T-helper 1 cell treated with Interleukin-12 subunit alpha and Interleukin-12 subunit beta and Interleukin-4 antibody, amounts not matched to agents 30 ng/mL and 1 ng/mL, for 36 hours (primary cell): ENCODE measurements at regions not wholly inside any gene's neighbourhood (a gene's known extent, or its start where the extent isn't known, plus 50 kb on each side); places are given as distances from the start of the nearest gene placed in this dataset.

ENCODE experiments used
- intact Hi-C: fragments of 100-400 bp; cut with micrococcal nuclease; formaldehyde crosslinking; loops from one replicate; pipeline ENCODE4 v1.15.1; 2024

- intact Hi-C loops, result no loop called here
Measured at GRCh38 chr11:15801616-15802015, 554.7 kb downstream of the SOX6 start.

GRCh38 chr11:15805726-15806125, 550.6 kb downstream of the SOX6 start:
- intact Hi-C loops, result no loop called here

- intact Hi-C loops, result no loop called here
Measured at GRCh38 chr11:15806217-15806616, 550.1 kb downstream of the SOX6 start.

- intact Hi-C loops, result no loop called here
Measured at GRCh38 chr11:15807827-15808226, 548.5 kb downstream of the SOX6 start.

- intact Hi-C loops, result no loop called here
Measured at GRCh38 chr11:15810082-15810481, 546.3 kb downstream of the SOX6 start.

- intact Hi-C loops, result no loop called here
Measured at GRCh38 chr11:15810525-15810924, 545.8 kb downstream of the SOX6 start.

- intact Hi-C loops, result no loop called here
Measured at GRCh38 chr11:15815246-15816195, 540.8 kb downstream of the SOX6 start.

- intact Hi-C loops, result no loop called here
Measured at GRCh38 chr11:15816260-15816871, 540.0 kb downstream of the SOX6 start.

- intact Hi-C loops, result no loop called here
Measured at GRCh38 chr11:15817001-15817400, 539.3 kb downstream of the SOX6 start.

- intact Hi-C loops, result no loop called here
Measured at GRCh38 chr11:15818132-15818842, 538.1 kb downstream of the SOX6 start.

GRCh38 chr11:15819679-15820286, 536.6 kb downstream of the SOX6 start:
- intact Hi-C loops, result loop anchor here (1.0 kb wide), 1 partner anchor 794 kb away; no protein-coding TSS in a partner anchor

GRCh38 chr11:15821451-15821850, 534.9 kb downstream of the SOX6 start:
- intact Hi-C loops, result no loop called here

- intact Hi-C loops, result no loop called here
Measured at GRCh38 chr11:15824060-15824459, 532.3 kb downstream of the SOX6 start.

- intact Hi-C loops, result no loop called here
Measured at GRCh38 chr11:15825976-15826650, 530.2 kb downstream of the SOX6 start.

GRCh38 chr11:15826826-15827225, 529.5 kb downstream of the SOX6 start:
- intact Hi-C loops, result no loop called here

GRCh38 chr11:15828215-15828853, 528.0 kb downstream of the SOX6 start:
- intact Hi-C loops, result no loop called here

- intact Hi-C loops, result no loop called here
Measured at GRCh38 chr11:15829312-15829711, 527.0 kb downstream of the SOX6 start.

GRCh38 chr11:15830741-15831428, 525.5 kb downstream of the SOX6 start:
- intact Hi-C loops, result no loop called here

- intact Hi-C loops, result no loop called here
Measured at GRCh38 chr11:15835788-15836411, 520.4 kb downstream of the SOX6 start.
